Brain microvascular endothelial cell (primary cell): ENCODE measurements at regions not wholly inside any gene's neighbourhood (a gene's known extent, or its start where the extent isn't known, plus 50 kb on each side); places are given as distances from the start of the nearest gene placed in this dataset.

Experiments
- DNase-seq: peaks from one replicate; pipeline ENCODE4 v3.0.0-alpha.2; 2020
- H3K27ac ChIP-seq: fragments of 250-450 bp; sonication (Bioruptor Pico); 2 replicates; pipeline ENCODE4 v1.5.1; 2020; ENCODE audit warnings: mild to moderate bottlenecking, moderate library complexity
- H3K27me3 ChIP-seq: fragments of 250-450 bp; sonication (Bioruptor Pico); replicated peaks from 2 replicates; pipeline ENCODE4 v1.5.1; 2020; ENCODE audit warnings: mild to moderate bottlenecking
- H3K36me3 ChIP-seq: fragments of 250-450 bp; sonication (Bioruptor Pico); replicated peaks from 2 replicates; pipeline ENCODE4 v1.5.1; 2020; ENCODE audit warnings: mild to moderate bottlenecking
- H3K4me3 ChIP-seq: 2 replicates; pipeline ENCODE4 v1.5.1; 2011; ENCODE audit warnings: low read depth, mild to moderate bottlenecking, control low read depth, low read length, moderate library complexity
- CTCF ChIP-seq: IDR thresholded peaks from 2 replicates; pipeline ENCODE4 v1.5.1; 2011; ENCODE audit warnings: low read depth, mild to moderate bottlenecking, moderate library complexity, low read length, control low read depth, inconsistent platforms; ENCODE audit errors: missing control alignments
- in situ Hi-C: cut with HindIII; loops from 2 replicates; pipeline ENCODE4 v1.10.0; 2017; ENCODE audit warnings: low sequenced_read_pairs, low pct_ligation_motif_present

DNA sequence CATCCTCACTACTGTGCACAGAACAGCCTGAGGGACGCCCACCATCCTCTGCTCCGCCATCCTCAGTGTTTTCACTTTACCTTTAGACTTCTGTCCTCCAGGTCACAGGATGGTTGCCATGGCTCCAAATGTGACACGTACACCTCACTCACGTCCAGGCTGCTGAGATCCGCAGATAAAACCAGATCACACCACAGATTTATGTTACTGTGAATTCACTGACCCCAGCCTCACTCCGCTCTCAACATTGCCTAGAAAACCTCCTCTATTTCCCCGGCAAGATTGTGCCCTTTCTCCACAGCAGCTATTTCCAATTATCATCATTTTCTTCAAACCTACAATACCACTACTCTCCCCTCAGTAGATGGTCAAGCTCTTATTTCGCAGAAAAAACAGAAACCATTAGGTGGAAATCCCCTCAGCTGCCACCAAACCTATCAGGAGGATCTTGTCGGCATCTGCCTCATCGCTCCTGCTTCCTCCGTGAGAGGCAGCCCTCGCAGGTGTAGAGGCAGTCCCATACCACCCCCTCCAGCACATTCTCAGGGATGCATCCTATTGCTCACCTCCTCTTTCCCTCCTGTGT is 49.8 kb upstream of the SLC1A4 start:
- in situ Hi-C loops: no loop called here
- H3K4me3 ChIP-seq: no peak overlapping the region
- no peak for TF ChIP-seq CTCF
- no peak for DNase-seq
- H3K36me3 ChIP-seq: no peaks in the 10 kb centered on the region
- peaks cover 2% of the 10 kb centered on the region for H3K27me3 ChIP-seq
- H3K27ac ChIP-seq: no peak overlapping the region
